HG03378 (cell line): ENCODE measurements at regions not wholly inside any gene's neighbourhood (a gene's known extent, or its start where the extent isn't known, plus 50 kb on each side); places are given as distances from the start of the nearest gene placed in this dataset.

Experiments used
- ATAC-seq: cut with Tn5 transposase; IDR thresholded peaks from one replicate; pipeline ENCODE4 v1.9.1; 2021; ENCODE audit warnings: mild to moderate bottlenecking, moderate library complexity; ENCODE audit not compliant: unreplicated experiment

DNA sequence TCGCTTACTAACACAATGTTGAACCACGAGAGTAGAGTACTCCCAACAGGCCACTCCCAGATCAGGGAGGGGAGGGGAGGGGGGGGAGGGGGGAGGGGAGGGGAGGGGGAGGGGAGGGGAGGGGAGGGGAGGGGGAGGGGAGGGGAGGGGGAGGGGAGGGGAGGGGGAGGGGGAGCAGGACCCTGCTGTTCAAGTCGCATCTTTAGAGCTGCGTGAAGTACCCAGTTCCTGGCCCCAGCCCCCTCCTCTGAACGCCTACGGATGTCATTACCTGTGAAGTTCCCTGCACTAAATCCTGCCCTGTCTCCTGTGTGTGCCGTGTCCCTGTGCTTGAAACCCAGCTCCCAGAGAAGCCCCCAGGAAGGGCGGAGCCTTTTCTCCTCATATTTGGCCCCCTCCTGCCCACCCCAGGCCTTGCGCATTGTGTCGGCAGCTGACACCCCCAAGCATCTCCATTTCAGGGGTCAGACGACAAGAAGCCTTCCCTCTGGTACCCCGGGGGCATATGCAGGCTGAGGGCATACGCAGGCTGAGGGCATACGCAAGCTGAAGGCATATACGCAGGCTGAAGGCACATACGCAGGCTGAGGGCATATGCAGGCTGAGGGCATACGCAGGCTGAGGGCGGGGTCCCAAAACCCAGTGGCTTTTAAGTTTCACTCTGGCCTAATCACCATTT is 330.2 kb downstream of the C16orf95 start:
- ATAC-seq, result no peak

DNA sequence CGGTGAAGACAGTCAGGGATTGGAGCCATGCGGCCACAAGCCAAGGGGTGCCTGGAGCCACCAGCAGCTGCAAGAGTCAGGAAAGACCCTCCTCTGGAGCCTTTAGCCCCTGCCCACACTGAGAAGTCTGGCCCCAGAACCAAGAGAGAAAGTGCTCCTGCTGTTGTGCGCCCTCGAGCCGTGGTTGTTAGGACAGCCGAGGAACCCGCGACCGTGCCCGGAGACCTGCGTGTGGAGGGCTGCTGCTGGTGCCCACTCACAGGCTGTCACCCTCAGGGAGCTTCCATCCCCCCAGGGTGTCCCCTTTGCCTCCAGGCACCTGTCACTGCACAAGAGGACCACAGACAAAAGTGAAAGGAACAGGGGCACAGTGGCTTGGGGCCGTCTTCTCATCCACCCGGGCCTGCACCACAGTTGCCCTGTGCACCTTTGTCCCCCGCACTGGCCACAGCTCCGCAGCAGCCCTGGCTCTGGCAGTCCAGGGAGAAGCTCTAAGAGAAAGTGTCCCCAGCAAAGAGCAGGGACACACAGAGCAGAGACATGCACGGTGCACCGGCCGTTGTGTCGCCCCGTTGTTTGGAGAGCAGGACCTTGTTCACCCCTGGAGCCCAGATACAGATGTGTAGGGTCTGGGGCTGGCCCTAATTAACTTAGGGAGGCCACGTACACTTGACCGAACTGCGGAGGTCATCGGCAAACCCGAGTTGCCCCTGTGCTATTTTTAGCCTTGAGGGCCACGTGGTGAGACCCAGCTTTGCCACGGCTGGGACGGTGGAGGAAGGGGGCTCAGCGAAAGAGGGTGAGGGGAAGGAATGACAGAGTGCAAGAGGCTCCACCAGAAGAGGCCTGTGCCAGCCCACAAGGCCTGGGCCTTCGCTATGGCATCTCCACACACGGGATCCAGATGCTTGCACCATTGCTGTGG is 329.2 kb downstream of the C16orf95 start:
- ATAC-seq, result no peak

DNA sequence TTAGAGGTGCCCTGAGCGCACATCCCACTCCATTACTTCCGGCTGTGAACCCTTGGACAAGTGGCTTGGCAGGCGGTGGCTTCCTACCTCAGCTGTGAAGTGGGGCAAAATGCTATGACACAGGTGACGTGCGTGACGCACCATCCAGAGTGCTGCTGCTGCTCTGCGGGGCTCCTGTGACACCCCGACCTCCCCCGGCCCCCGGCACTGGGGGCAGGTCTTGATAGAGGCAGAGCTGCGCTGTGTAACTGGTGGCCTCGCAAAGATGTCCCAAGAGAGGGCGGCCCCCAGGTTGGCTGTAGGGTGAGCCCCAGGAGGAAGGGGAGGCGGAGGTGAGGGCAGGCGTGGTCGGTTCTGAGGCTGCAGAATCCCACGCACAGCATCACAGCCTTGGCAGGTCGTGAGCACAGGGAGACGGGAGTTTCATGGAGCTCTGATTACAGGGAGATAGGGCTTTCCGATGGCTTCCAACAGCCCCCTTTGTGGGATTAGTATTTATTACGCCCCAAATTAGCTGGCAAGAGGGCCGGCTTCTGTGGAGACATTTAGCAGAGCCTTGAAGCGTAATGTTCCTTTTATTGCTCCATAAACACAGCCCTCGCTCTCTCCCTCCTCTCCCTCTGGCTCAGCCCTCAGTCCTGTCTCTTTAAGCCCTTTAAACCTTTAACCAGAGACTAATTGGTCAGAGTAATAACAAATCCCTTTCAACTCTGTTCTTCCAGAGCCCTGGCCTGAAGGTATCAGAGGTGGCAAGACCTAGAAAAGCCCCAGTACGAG is 328.1 kb downstream of the C16orf95 start:
- no peak for ATAC-seq

DNA sequence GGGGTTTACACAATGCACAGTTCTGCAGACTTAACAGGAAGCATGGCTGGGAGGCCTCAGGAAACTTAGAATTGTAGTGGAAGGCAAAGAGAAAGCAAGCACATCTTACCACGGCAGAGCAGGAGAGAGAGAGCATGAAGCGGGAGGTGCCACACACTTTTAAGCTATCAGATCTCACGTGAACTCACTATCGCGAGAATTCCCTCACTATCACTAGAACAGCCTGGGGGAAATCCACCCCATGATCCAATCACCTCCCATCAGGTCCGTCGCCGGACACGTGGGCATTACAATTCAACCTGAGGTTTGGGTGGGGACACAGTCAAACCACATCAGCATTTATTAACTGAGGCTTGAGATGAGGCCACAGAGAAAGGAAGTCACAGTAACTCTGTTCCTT is 326.7 kb downstream of the C16orf95 start:
- ATAC-seq, result no peak

DNA sequence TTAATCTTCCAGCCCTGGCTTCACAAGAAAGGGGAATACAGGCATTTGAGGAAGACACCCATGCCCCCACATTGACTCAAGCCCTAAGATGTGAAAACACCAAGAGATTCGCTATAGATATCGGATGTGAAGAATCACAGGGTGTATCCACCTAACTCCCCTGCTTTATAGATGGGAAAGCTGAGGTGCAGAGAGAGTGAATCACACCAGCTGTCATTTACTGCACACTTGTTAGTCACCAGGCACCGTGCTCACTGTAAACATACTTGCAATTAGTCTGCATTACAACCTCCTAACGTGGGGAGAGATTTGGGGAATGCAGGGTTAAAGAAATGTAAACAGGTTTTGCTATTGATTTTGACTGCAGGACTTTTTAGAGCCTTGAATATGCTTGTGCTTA is 325.5 kb downstream of the C16orf95 start:
- ATAC-seq, result no peak

DNA sequence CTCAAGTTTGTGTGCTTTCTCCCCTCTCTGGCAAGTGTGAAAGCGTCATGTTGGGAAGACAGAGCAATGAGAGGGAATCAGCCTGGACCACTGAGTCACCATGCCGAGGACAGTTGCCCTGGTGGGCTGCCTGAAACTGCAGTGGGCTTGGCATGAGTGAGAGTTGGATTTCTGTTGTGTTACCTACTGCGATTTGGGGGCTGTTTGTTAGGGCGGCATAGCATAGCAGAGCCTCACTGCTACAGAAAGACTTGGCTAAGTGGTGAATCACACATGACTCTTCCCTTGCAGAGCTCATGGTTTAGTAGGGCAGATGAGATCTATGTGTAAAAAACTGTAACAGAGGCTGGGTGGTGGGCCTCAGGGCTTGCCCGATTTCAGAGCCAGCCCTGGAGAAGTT is 324.6 kb downstream of the C16orf95 start:
- no peak for ATAC-seq

DNA sequence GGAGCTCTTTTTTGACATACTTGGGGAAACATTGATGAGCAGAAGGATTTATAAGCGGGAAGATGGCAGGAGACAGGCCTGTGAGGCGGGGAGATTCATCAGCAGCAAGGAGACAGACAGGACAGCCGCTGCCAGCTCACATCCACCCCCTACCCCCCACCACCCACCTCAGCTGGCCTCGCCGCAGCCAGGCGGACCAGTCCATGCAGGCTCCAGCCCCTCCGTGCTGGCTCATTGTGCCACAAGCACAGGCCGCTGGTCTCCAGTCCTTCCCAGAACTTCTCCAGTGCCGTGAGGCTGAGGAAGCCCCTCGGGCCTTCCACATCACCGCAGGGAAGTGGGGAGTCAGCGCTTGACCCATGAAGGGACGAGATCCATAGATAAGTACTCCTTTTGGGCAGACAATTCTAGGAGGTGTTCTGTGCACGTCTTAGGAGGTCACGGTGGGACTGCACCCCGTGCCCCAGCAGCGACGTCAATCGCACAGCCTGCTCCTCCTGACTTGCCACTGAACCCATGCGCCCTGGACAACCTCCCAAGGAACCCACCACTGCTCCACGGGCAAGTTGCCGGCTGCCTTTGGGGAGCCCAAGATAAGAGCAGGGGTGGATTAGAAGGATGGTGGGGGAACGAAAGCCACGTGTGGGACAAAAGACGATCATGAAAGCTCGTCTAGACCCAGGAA is 323.6 kb downstream of the C16orf95 start:
- ATAC-seq, result no peak

DNA sequence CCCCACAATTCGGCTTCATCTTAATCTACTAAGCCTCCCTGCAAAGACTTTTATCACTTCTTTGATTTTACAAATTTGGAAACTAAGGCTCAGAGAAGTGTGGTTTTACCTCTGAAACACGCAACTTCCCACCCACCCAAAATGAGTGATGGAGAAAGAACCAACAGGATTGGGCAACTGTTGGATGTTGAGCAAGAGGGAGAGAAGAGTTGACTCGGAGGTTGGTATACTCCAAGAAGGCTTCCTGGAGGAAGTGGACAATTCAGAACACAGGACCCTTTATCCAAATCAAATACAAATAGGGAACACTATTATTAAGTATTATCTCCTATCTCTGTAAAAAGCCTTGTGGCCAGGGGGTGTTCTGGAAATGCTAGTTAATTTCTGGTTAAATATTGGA is 323.0 kb downstream of the C16orf95 start:
- no peak for ATAC-seq

DNA sequence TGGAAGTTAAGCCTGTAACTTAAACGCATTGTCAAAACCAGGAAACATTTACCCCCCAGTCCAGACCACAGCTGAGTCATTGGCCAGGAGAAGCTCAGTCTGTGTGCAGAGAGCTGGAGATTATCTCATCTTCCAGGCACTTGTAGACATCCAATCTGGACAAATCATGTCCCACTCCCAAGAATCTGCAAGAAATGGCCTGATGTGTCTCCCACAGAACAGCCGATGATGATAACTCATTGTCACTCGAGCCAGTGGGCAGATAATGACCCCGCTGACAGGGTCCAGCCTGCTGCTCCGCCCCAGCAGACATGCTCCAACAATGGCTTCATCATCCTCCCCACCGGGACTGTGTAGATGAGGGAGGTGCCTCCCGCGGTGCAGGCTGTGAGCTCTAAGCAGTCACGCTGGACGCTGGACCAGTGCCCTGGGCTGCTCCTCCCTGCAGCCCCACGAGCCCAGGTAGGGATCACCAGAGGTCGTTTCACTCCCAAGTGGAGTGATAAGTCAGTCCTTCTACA is 322.5 kb downstream of the C16orf95 start:
- ATAC-seq, result no peak

DNA sequence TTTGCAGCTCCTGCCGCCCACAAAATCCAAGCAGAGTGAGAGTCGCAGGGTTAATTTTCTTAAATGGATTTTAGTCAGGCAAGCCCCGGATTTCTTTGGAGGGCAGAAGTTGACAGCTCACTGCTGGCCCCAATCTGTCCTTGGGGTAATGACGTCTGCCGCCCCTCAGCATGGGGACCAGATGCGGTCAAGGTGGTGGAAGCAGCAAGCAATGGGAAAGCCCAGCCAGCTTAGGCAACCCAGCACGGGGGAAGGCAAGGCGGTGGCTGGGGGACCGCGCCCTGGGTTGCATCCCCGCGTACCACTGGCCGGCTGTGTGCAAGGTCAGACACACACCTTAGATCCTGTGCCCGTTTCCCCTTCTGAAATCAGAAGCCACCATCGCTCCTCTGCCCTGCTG is 321.7 kb downstream of the C16orf95 start:
- no peak for ATAC-seq

DNA sequence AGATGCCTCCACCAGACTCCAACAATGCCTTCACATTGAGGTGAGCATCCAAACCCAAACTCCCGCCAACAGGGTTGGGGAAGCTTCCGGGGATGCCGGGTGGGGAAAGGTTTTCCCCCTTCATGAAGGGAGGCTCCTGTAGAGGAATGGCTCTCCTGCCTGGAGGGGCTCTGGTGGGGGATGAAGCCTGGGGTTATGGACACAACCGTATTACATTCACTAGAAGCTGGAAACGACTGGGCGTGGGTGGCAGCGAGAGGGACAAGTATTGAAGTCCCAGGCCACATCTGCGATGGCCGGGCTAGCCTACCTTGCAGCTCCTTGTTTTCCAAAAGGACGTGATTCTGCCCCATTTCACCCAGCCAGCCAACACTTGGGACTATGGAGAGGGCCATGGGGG is 321.1 kb downstream of the C16orf95 start:
- ATAC-seq, result no peak

DNA sequence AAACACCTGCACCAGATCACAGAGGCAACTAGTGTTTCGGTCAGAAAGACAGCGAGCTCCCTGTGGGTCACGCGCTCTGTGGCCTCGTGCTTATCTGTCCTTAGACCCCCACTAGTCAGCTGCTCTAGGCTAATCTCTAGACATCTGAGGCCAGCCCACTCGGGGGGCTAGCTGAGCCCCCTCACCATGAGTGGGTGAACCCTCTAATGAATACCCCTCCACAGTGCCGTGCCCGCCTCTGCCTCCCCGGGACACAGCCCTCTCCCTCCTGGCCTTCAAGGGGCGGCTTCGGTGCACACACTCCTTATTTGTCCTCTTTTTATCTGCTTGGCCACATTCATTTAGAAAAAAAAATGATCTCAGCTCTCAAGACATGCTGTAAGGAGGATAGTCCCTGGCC is 320.1 kb downstream of the C16orf95 start:
- ATAC-seq, result no peak

DNA sequence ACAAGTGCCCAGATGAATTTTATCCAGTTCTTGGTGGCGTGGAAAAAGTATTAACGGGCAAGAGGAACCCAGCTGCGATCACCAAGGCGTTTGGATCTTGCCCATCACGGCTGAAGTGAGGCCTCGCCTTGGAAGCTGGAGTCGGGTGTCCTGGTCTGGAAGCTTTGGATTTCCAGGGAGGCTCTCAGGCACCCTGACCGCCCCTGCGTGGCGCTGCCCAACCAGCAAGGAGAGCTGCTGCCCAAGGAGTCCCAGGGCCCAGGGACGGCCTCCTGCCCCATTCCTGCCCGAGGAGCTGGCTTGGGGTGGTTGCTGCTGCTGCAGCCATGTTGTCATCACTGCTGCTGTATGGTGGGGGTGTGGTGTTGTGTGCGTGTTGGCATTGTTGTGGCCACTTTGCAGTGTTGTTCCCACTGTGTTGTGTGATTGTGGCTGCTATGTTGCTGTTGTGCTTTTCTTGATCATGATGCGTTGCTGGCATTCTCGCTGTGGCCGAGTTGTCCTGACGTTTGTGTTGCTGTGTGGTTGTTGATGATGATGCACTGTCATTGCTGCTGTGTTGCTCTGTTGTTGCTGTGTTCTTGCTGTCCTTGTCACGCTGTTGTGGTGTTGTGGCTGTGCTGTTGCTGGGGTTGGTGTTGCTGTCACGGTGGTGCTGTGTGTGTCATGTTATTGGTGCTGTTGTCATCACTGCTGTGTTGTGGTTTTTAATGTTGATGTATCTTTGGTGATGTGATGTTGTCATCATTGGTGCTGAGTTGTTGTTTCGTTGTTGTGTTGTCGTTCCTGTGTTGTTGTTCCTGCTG is 318.8 kb downstream of the C16orf95 start:
- no peak for ATAC-seq

DNA sequence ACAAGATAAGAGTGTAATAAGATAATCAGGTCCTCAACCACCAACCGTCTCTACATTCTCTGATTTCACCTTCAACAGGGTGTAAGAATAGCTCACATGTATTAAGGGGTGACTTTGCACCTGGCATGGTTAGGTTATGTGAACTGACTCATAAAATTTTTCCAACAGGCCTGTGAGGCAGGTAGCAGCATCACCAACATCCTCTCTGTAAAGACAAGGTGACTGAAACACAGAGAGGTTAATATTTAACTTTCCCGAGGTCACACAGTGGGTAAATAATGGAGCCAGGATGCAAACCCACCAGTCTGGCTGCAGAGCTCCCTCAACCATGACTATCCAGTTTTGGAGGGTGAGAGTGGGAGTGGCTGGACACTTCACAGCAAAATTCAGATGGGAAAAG is 317.2 kb downstream of the C16orf95 start:
- no peak for ATAC-seq

DNA sequence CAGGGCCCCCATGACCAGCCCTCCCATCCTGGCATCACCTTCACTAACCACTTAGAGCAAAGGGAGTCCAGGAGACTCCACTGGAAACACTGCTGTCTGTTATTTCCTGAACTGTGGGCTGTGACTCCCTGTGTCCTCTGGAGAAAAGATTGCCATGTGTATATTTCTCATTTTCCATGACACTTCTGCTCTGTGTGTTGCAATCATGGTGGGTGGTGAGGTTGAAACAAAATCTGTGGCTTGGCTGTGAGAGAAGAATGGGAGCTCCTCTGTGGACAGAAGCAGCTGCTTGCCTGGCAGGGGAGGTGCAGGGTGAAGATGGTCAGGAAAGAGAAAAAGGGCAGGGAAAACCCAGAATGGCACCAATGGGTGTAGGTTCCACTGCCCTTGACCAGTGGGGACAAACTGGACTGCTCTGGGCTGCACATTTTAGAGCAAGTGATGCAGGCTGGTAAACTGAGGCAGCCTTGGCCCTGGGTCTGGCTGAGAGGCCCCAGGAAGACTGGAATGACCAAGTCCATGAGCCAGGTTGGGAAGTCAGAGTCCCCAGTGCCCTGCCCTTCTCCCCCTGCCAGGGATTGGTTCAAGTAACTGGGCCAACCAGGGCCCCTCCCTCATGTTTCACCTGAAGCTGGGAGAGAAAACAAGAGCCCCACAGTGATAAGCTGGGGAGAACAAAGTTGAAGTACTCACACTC is 314.3 kb downstream of the C16orf95 start:
- ATAC-seq, result no peak

DNA sequence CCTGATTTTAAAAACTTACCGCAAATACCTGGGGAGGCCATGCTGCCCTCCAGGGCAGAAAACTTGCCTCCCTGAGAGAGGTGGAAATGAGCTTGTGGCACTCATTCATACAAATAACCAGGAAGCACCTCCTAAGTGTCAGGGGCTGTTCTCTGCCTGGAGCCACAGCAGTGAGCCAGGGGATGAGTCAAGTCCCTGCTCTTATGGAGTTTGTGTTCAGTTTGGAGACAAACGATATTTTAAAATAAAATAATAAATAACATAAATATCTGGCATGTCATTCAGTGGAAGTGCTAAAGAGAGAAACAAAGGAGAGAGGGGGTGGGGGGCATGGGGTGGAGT is 313.8 kb downstream of the C16orf95 start:
- ATAC-seq, result no peak

DNA sequence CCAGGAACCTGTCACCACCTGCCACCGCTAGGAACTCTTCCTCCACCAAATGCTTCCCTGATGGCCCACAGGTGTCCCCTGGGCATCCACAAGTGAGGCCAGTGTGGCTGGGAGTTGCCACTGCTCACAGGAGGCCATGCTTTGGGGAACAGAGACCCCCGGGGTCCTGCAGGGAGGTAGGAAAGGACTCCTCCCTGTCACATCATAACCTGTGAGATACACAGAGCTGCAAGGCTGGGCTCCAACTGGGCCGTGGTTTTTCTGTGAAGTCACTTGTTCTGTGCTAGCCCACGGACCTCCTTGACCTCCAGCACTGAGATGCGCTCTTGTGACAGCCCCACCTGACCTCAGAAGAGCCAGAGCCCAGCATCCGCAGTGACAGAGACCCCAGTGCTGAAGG is 311.2 kb downstream of the C16orf95 start:
- no peak for ATAC-seq

DNA sequence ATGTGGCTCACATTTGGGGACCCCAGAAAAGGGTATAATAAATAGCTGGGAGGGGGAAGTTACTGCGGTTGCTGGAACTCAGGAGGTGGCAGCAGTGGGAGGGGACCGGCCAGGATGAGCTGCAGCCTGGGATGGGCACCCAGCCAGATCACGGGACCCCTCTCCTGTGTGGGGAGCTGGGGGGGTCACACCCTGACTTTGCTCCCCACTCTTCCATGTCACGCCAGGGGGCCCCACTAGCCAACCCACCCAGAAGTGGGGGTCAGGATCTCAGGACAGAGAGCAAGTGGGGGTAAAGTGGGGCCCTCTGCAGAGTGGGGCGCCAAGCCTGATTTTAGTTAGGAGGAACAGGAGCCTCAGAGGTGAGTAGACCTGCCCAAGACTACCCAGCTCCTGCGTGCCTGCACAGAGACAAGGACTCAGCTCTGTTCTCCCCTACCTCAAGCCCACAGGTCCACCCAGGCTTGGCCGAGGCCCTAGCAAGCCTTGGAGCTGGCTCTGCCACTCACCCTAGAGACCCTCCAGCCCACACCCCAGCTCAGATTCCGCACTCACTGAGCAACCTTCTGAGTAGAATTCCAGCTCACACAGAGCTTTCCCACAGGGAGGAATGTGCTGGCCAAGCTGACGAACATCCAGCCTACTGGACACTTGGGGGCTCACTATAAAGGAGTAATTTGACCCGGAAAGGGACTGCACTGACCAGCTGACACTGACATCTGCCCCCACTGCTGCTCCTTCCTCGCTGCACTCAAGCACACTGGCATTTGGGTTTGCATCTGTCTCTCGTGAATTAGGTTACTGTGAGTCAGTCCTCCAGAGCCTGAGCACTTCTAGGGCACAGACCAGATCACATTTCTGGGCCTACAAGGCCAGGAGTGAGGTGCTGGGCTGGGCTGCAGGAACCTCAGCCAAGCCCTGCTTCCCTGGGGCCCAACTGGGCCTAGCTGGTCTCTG is 310.1 kb downstream of the C16orf95 start:
- ATAC-seq, result no peak
